K562 (cell line): ENCODE measurements at regions not wholly inside any gene's neighbourhood (a gene's known extent, or its start where the extent isn't known, plus 50 kb on each side); places are given as distances from the start of the nearest gene placed in this dataset.

Source experiments
- ATAC-seq: fragments of 200-7000 bp; cut with Tn5 transposase; 3 replicates; pipeline ENCODE4 v1.9.1; 2020; ENCODE audit warnings: moderate library complexity
- BruUV-seq: library from RNA; stranded (reverse); fragments of 400-500 nt; replicated peaks from 2 replicates; lab custom pipeline; 2021; lab: Mats Ljungman, UMichigan
- CTCF ChIA-PET: fragments of 300-600 bp; formaldehyde crosslinking; extraction: SDS; loops from one replicate; lab custom pipeline; 2021; ENCODE audit warnings: low intra/inter-chr PET ratio; lab: Yijun Ruan, JAX
- POLR2A ChIA-PET: fragments of 300-600, 350-650 bp; sonication (Branson Sonifier 250); formaldehyde crosslinking; extraction: SDS; loops from one replicate; lab custom pipeline; 2021; ENCODE audit warnings: antibody characterized with exemption, inconsistent platforms; lab: Yijun Ruan, JAX
- DNase-seq, 4 experiments: peaks; one replicate each; pipeline versions ENCODE4 v3.0.0 to v3.0.0-alpha.2; 2011 to 2018; ENCODE audit warnings: low spot score in 3 of 4, mixed read lengths in 3 of 4; ENCODE audit errors: extremely low read depth in 1 of 4
- FAIRE-seq: peaks from 2 replicates; lab custom pipeline; 2011; peaks lifted over from hg19 to GRCh38; lab: Jason Lieb, UNC
- H2AFZ ChIP-seq: 2 replicates; pipeline ENCODE4 v1.6.0; 2011; ENCODE audit warnings: low read depth, low read length, control low read depth, inconsistent platforms
- H3K27ac ChIP-seq: fragments of 200-600 bp; 3 replicates; pipeline ENCODE4 v1.8.0; 2011; ENCODE audit warnings: low read depth, mild to moderate bottlenecking, control low read depth, inconsistent platforms, low read length, moderate library complexity, mixed read lengths; ENCODE audit errors: extremely low read depth
- H3K27me3 ChIP-seq, 2 experiments: fragments of 300-600 bp in 1 of 2; 2 replicates in 1 of 2; 3 replicates in 1 of 2; pipeline versions ENCODE4 v1.6.0 to v1.8.0; 2011; ENCODE audit warnings: inconsistent platforms in 2 of 2, low read length in 2 of 2, mild to moderate bottlenecking in 1 of 2, mixed read lengths in 1 of 2, moderate library complexity in 1 of 2; ENCODE audit not compliant: control insufficient read depth in 2 of 2, insufficient read depth in 2 of 2
- H3K36me3 ChIP-seq: fragments of 300-600 bp; 3 replicates; pipeline ENCODE4 v1.8.0; 2011; ENCODE audit warnings: mild to moderate bottlenecking, low read length, inconsistent platforms; ENCODE audit not compliant: control insufficient read depth, insufficient read depth
- H3K4me1 ChIP-seq, 2 experiments: fragments of 200-600 bp in 1 of 2; replicated peaks in 1 of 2; 2 replicates in 1 of 2; 3 replicates in 1 of 2; pipeline versions ENCODE4 v1.5.1 to v1.8.0; 2011; ENCODE audit warnings: inconsistent platforms in 2 of 2, low read length in 2 of 2, mild to moderate bottlenecking in 1 of 2, mixed read lengths in 1 of 2, moderate library complexity in 1 of 2; ENCODE audit not compliant: control insufficient read depth in 2 of 2, insufficient read depth in 2 of 2
- H3K4me2 ChIP-seq: 2 replicates; pipeline ENCODE4 v1.6.1; 2011; ENCODE audit warnings: low read length, control low read depth, inconsistent platforms, mixed read lengths; ENCODE audit not compliant: insufficient read depth
- H3K4me3 ChIP-seq: fragments of 200-600 bp; sonication (generic), shearing (Covaris generic); 2 replicates; pipeline ENCODE4 v1.5.1; 2016; ENCODE audit warnings: control low read depth, inconsistent platforms
- H3K79me2 ChIP-seq: fragments of 200-600 bp; 3 replicates; pipeline ENCODE4 v1.8.0; 2011; ENCODE audit warnings: low read length, inconsistent platforms; ENCODE audit not compliant: control insufficient read depth, insufficient read depth
- H3K9ac ChIP-seq, 2 experiments: 2 replicates each; pipeline versions ENCODE4 v1.6.0 to v1.6.1; 2011; ENCODE audit warnings: low read depth in 2 of 2, low read length in 2 of 2, control low read depth in 1 of 2, inconsistent platforms in 1 of 2, mild to moderate bottlenecking in 1 of 2, mixed read lengths in 1 of 2; ENCODE audit not compliant: insufficient read depth in 1 of 2
- H3K9me1 ChIP-seq: one replicate; pipeline ENCODE4 v1.6.0; 2011; ENCODE audit warnings: inconsistent platforms, mild to moderate bottlenecking, low read length, moderate library complexity; ENCODE audit not compliant: control insufficient read depth, insufficient read depth
- H3K9me3 ChIP-seq: replicated peaks from 2 replicates; pipeline ENCODE4 v1.5.1; 2011; ENCODE audit warnings: low read depth, low read length, inconsistent platforms; ENCODE audit not compliant: control insufficient read depth, insufficient read depth
- H4K20me1 ChIP-seq: replicated peaks from 2 replicates; pipeline ENCODE4 v1.6.1; 2011; ENCODE audit warnings: low read length, inconsistent platforms, mixed read lengths; ENCODE audit not compliant: control insufficient read depth, insufficient read depth
- ARID3A ChIP-seq: IDR thresholded peaks from 2 replicates; pipeline ENCODE4 v1.6.1; 2012; ENCODE audit warnings: low read depth, low read length, improper control_type of control experiment, borderline replicate concordance
- CEBPG ChIP-seq, 3 experiments: fragments of 200-800 bp in 1 of 3; sonication (Bioruptor generic) in 1 of 3; sonication (generic) in 1 of 3; formaldehyde crosslinking in 1 of 3; IDR thresholded peaks in 2 of 3; conservative IDR thresholded peaks in 1 of 3; 2 replicates each; pipeline versions ENCODE4 v1.6.1 to v1.8.0; 2016 to 2022; ENCODE audit warnings: missing compliant biosample characterization in 2 of 3, missing genetic modification characterization in 2 of 3, mild to moderate bottlenecking in 1 of 3, missing genetic modification reagents in 1 of 3
- ESRRA ChIP-seq: fragments of 450-650 bp; IDR thresholded peaks from 2 replicates; pipeline ENCODE4 v1.6.1; 2014; ENCODE audit warnings: low read depth, mild to moderate bottlenecking, moderate library complexity, borderline replicate concordance
- SFPQ ChIP-seq: fragments of 200-400 bp; formaldehyde crosslinking; IDR thresholded peaks from 2 replicates; pipeline ENCODE4 v1.6.1; 2017; ENCODE audit warnings: mild to moderate bottlenecking, low read depth, low read length, moderate library complexity
- SLC30A9 ChIP-seq: fragments of 250-450 bp; sonication (Bioruptor Pico); IDR thresholded peaks from 2 replicates; pipeline ENCODE4 v1.8.0; 2022; ENCODE audit warnings: mild to moderate bottlenecking, moderate library complexity
- TEAD1 ChIP-seq, 2 experiments: fragments of 450-650 bp in 1 of 2; sonication (generic) in 1 of 2; formaldehyde crosslinking; IDR thresholded peaks; 2 replicates each; pipeline versions ENCODE4 v1.4.0 to v1.8.0; 2020 to 2022; ENCODE audit warnings: mild to moderate bottlenecking in 2 of 2, missing genetic modification reagents in 1 of 2
- ZNF253 ChIP-seq: fragments of 250-450 bp; sonication (Bioruptor Pico); conservative IDR thresholded peaks from 2 replicates; pipeline ENCODE4 v1.6.1; 2021; ENCODE audit warnings: mild to moderate bottlenecking
- ZNF449 ChIP-seq: fragments of 250-450 bp; sonication (Bioruptor Pico); IDR thresholded peaks from 2 replicates; pipeline ENCODE4 v1.8.0; 2022; ENCODE audit warnings: moderate library complexity, mild to moderate bottlenecking, inconsistent platforms
- WGBS: fragments of 100-300 bp; shearing (Covaris generic); methylation state at CpG from one replicate; pipeline ENCODE4 v1.1.6; 2016; ENCODE audit warnings: low coverage, mixed read lengths; ENCODE audit not compliant: insufficient coverage; ENCODE audit errors: missing lambda C conversion rate; 5-methylcytosine and 5-hydroxymethylcytosine counted together
- in situ Hi-C: fragments of 300-500 bp; cut with MboI; formaldehyde crosslinking; loops from 4 replicates; pipeline ENCODE4 v1.15.0; 2018; ENCODE audit warnings: inconsistent platforms, mixed read lengths
- intact Hi-C: fragments of 100-400 bp; cut with micrococcal nuclease; formaldehyde crosslinking; loops from 2 replicates; pipeline ENCODE4 v1.14.2; 2022

- no peak for ATAC-seq
- H3K4me3 ChIP-seq = no peak overlapping the region
- no peaks in the 10 kb centered on the region for H3K27me3 ChIP-seq
- no peak for FAIRE-seq
- H3K79me2 ChIP-seq = no peaks in the 10 kb centered on the region
- WGBS = 4% methylated on average over 2 of the region's 2 CpGs
- in situ Hi-C loops = no loop called here
- no peak overlapping the region for H3K27ac ChIP-seq
- H3K4me1 ChIP-seq = no peaks in the 10 kb centered on the region
- no peaks in the 10 kb centered on the region for H3K9me3 ChIP-seq
- H3K9ac ChIP-seq = no peak overlapping the region
- DNase-seq = no peak
- no peaks in the 10 kb centered on the region for H4K20me1 ChIP-seq
- no peaks in the 10 kb centered on the region for H3K36me3 ChIP-seq
- no peaks in the 10 kb centered on the region for H3K9me1 ChIP-seq
- CTCF ChIA-PET = no interaction called here
- POLR2A ChIA-PET = no interaction called here
- H3K4me2 ChIP-seq = no peak overlapping the region
- BruUV-seq = no TSS peak
- intact Hi-C loops = no loop called here
- TF ChIP-seq ESRRA (no peak), ZNF449 (CRISPR knock-in tag) (no peak)
- H2AFZ ChIP-seq = no peak overlapping the region
These were observed 2111.3 kb downstream of the MAT2B start for GRCh38 chr5:165616490-165617405.

GRCh38 chr5:165617491-165617890, 2112.1 kb downstream of the MAT2B start:
- 0% methylated on average over 2 of the region's 2 CpGs for WGBS
- Histone ChIP-seq H3K9me3 (no peaks in the 10 kb centered on the region), H3K27ac (no peak overlapping the region), H3K4me1 (no peaks in the 10 kb centered on the region), H2AFZ (no peak overlapping the region), H3K36me3 (no peaks in the 10 kb centered on the region), H3K9ac (no peak overlapping the region), H4K20me1 (no peaks in the 10 kb centered on the region), H3K27me3 (no peaks in the 10 kb centered on the region), H3K9me1 (no peaks in the 10 kb centered on the region), H3K4me3 (no peak overlapping the region), H3K79me2 (no peaks in the 10 kb centered on the region), H3K4me2 (no peak overlapping the region)
- in situ Hi-C loops (no loop called here), intact Hi-C loops (no loop called here)
- CTCF ChIA-PET = no interaction called here
- DNase-seq (no peak), ATAC-seq (no peak), FAIRE-seq (no peak)
- no TSS peak for BruUV-seq
- POLR2A ChIA-PET = no interaction called here
- TF ChIP-seq SFPQ (no peak), ARID3A (no peak), SLC30A9 (no peak), TEAD1 (CRISPR knock-in tag; IDR thresholded peaks at IDR 0.05) (no peak), ZNF253 (CRISPR knock-in tag) (no peak), CEBPG (CRISPR knock-in tag; IDR thresholded peaks at IDR 0.05) (no peak), CEBPG (tag; conservative IDR thresholded peaks at IDR 0.05 in 1 of 2, IDR thresholded peaks at IDR 0.05 in 1 of 2) (no peak)
